NCI-H226 (cell line): ENCODE measurements at regions not wholly inside any gene's neighbourhood (a gene's known extent, or its start where the extent isn't known, plus 50 kb on each side); places are given as distances from the start of the nearest gene placed in this dataset.
A peak's percentile ranks its signal among the peaks of the same experiment; 100 is the strongest.

Source experiments
- DNase-seq: peaks from one replicate; pipeline ENCODE4 v3.0.0-alpha.2; 2015

DNA sequence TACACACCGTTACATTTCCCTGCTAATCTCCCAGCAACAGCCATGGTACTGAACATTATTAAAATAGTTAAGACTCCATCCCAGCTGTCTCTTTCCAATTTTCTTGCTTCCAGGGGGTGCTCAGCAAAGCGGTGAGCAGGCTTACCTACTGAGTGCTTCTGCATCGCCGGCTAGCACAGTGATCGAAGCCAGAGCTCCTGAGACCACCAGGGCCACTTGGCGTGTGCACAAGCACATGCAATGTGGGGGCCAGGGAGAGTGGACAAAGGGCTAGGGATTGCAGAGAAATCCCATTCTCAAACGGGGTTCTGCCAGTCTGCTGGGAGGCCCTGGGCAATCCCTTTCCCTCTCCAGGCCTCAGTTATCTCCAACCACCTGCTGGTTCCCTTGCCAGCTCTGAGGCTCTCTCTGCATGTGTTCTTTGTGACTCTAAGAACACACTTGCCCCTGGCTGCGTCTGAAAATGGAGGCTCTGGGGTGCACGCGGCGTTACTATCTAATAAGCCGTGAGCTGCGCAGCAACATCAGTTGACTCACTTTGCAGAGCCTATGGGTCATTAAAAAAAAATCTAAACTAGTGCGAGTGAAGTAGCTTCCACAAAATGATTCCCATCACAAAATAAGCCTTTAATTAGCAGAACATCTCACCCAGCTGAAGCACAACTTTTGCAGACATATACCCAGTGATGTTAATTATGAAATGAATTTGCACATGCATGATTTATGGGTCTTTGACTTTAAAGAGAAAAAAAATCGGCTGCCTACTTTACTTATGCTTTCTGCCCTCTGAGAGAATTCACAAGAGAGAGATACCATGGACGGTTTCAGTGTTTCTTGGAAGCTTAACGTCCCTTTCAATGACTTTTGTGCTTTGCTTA is 271.5 kb downstream of the TLE3 start:
- DNase-seq, result no peak

DNA sequence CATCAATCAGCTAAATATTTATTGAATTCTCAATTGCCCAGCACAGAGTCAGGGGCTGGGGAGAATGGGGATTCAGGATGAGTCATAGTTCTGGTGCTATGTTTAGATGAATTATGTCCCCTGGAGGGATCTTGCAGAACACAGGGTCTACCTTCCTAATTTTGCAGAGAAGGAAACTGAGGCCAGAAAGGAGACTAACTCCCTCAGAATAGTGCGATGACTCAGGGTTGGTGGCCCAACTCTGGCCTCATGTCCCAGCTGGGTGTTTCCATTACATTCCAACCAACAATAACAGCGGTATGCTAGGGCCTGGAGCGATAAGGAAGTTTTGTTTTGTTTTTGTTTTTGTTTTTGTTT is 270.9 kb downstream of the TLE3 start:
- no peak for DNase-seq

- DNase-seq, result no peak
These were observed 270.0 kb downstream of the TLE3 start for GRCh38 chr15:69827751-69828150.

- no peak for DNase-seq
These were observed 269.4 kb downstream of the TLE3 start for GRCh38 chr15:69828181-69828828.

DNA sequence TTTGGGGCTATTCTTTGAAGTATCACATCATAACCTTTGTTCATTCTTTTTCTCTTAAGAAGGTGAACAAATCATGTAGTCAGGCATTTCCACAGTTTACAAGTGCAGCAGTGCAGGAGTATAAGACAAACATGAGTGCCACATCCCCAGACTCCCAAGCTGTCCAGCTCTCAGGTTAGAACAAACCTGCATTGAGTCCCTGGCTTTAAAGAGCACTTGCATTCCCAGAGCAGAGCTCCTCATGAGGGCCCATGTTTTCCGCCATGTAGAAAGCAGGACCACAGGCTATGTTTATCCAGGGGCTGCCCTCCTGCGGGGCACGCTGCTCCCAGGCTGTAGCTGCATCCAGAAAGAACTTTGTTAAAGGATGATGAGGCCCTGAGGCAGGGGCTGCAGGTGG is 267.7 kb downstream of the TLE3 start:
- DNase-seq, result no peak

GRCh38 chr15:69830430-69830829 is 267.3 kb downstream of the TLE3 start:
- DNase-seq, result no peak

DNA sequence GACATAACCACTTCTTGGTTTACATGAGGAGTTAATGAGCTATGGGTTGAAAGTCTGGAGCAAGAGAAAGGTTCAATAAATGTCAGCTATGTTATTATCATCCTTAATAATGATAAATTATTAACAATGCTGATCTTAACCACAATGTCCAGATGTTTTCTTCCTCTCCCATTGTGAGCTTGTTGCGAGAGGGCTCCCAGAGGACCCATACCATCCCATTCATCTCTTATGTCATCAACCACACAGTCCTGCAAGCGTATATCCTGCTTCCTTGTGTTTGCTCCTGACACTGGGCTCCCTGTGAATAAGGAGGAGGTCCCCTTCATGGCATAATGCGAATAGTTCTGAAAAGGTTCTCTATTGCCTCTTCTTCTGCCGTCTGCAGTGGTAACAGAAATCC is 266.8 kb downstream of the TLE3 start:
- DNase-seq, result no peak

- DNase-seq, result no peak
These were observed 263.4 kb downstream of the TLE3 start for GRCh38 chr15:69834267-69834666.

- DNase-seq, result no peak
These were observed 263.0 kb downstream of the TLE3 start for GRCh38 chr15:69834761-69835160.

DNA sequence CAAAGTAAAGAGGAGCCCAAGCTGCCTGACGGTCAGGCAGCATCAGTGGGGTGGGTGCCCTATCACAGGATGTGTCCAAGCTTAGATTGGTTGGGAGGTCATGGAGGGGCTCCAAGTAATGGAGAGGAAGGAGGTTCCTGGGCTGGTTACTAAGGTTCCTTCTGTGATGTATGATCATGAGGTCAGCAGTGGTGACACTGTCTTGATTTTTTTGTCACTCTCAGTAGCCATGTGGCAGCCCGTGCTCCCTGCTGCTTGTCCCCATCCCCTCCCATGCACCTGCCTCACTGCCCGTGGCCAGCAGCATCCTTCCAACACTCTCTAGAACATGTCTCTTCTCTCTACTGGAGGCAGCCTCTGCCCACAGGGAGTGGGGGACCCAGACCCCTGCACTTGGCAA is 261.7 kb downstream of the TLE3 start:
- no peak for DNase-seq

DNA sequence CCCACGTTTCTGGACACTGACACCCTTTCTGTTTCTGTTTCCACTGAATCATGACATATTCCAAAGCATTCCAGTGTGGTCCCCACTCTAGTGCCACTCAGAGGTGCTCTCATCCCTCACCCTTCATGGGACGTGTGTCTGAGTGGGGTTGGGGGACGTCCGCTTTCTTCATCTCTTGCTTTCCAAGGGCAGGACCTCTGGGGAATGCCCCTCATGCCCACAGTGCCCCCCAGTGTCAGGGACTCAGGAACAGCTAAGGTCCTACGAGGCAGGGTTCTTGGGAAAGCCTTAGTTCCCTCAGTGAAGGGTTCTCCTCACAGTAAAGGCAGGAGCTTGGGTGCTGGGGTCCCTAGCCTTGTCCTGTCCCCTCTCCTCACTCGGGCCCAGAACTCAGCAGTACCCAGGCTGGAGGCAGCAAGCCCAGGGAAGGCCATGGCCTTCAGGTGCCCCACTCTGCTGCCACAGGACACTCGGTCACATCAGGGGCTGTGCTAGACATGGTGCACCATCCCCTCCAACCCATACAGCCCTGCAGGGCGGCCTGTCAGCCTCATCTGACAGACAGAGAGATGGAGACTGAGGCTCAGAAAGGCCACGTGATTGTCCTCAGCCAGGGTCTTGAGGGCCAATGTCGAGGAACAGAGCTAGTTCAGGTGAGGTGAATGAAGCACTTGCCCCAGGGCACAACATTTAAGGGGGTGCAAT is 261.0 kb downstream of the TLE3 start:
- no peak for DNase-seq

DNA sequence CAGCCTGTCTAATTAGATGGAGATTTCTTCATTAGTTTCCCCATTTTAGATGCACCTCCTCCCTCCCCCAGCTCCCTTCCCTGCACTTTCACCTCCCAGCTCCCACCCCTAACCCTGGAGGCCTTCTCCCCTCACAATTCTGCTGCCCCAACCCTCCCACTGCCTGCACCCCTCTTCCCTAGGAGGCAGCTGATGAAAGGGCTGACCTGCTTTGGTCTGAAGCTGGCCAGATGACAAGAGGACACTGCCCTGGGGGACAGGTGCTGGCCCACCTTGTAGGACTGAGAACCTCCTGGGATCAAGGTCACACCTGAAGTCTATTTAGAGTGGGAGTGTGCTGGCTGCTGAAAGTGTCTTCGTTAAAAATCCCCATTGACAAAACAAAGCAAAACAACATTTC is 259.4 kb downstream of the TLE3 start:
- DNase-seq, result no peak

GRCh38 chr15:69838994-69839393 is 258.7 kb downstream of the TLE3 start:
- no peak for DNase-seq

- no peak for DNase-seq
These were observed 256.4 kb downstream of the TLE3 start for GRCh38 chr15:69841113-69841828.

DNA sequence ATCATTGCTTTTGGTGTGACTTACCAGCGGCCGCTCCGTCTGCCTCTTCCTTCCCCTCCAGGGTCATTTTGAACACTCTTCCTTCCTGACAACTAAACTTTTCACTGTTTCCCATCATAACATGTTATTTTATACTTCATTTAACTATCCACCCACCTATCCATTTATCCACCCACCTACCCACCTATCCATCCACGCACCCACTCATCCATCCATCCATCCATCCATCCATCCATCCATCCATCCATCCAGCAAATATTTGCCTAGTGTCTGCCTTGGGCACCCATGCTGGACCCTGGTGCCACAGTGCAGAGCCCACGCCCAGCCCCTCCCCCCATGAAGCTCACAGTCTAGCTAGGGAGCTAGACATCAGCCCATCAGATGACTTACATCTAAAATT is 254.9 kb downstream of the TLE3 start:
- DNase-seq, result no peak

DNA sequence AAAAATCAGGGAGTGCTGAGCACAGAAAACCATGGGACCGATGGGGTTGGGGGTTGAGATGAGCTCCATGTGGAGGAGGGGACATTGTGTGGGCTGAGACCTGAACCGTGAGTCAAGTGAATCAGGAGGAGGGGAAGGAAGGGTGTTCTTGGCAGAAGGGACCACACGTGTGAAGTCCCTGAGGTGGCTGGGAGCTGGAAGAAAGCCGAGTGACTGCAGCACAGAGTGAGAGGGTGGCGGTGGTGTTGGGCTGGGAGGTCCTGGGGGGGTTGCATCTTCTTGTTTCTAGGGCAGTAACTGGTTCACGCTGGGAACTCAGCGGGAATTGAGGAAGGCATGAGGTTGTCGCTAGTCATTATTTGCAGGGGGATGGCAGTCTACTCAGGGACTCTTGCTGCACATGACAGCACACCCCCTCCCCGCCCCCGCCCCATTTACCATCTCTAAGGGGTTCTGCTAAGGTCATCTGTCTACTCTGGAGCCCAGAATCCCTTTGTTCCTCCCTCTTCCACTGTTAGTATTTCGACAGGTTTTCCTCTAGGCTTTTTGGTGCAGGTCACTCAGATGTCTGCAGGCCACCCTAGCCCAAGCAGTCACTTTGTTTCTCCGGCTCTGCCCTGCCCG is 254.3 kb downstream of the TLE3 start:
- no peak for DNase-seq

DNA sequence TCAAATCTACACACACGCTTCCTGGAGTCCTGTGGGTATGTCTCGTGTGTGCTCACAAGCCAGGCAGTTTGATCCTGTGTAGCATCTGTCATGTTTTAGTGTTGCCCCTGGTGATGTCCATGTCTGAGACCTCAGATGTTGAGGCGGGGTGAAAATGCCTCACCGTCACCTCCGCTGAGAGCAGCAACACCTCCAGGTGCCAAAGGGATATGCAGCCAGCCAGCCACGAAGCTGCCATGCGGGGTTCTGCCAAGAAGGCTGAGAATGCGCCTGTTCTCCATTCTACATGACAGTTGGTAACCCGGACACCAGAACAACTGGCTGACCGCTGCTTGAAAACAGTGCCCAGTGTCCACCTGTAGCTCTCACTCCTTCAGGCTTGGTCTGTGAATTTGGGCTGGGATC is 253.8 kb downstream of the TLE3 start:
- no peak for DNase-seq

DNA sequence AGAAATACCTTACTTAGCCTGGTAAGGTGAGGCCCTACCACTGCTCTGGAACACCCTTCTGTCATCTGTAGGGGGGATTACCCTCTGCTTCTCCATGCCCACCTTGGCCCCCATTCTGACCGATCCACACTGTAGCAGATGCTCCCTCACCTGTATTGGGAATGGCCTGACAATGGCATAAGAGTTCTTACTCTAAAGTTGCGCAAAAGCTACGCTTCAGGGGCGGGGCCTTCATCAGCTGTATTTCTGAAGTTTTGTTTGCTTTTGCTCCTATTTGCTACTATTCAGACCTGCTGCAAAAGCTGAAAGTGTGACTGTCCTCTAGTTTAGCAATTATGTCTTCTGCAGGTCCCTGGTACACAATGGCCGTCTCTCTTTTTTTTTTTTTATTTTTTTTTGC is 252.6 kb downstream of the TLE3 start:
- no peak for DNase-seq

DNA sequence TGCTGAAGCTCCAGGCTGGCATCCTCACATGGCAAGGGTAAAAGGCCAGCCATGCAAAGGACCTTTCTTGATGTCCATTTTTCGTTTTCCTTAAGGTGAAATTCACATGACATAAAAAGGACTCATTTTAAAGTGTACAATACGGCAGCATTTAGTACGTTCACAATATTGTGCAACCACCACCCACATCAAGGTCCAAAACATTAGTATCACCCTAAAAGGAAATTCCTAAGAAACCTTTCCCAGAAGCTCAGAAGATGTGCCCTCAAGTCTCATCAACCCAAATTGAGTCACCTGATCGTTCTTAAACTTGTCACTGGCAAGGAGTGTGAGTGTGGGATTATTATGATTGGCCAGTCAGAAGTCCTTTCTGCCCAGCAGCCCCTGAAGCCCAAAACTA is 250.1 kb downstream of the TLE3 start:
- DNase-seq, result no peak

GRCh38 chr15:69848096-69848495 is 249.6 kb downstream of the TLE3 start:
- no peak for DNase-seq

DNA sequence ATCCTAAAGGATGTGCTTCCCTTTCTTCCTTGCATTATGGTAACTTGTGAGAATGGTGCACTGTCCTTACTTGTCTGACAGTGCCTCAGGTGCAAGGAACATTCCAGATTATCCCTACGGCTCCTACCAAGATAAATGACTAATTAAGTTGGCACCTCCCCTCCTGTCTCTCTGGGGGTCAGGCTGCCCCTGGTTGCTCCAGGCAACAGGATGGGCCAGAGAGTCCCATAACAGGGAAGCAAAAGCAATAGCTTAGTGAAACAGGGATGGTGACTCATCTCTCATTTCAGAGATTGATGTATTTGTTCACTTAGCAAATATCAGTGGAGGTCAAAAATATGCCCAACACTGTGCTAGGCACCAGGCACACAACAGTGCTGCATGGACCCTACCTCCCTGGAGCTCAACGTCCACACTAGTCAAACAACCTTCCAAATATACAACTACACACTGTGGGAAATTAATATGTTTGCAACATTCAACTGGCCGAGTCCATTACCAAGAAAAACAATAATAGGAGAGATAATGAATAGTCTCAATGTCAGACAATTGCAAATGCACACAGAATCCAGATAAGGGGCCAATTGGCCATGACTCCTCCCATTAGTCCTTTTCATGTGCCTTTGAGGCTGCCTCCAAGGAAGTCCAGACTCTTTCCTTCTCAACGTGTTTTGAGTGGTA is 249.0 kb downstream of the TLE3 start:
- peak; percentile 56 for DNase-seq

- DNase-seq, result no peak
These were observed 248.5 kb downstream of the TLE3 start for GRCh38 chr15:69849232-69849610.
